ENCODE measurements at regions not wholly inside any gene's neighbourhood (a gene's known extent, or its start where the extent isn't known, plus 50 kb on each side); places are given as distances from the start of the nearest gene placed in this dataset.

DNA sequence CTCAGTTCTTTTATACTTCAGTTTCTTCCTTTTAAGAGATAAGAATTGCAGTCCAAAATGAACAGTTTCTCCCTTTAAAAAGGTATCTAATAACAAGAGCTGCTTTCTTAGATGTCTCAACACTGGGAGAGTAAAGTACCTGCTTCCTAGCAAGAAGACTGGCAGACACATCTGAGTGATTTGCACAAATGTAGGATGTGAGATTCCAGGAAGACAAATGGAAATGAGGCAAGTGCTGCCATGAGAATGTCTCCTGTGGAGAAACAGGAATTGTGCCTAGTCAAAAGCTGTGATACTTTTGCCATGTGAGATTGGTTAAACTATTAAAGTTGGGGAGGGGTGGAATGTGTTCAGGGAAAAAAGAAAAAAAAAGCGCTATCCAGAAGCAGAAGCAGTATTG lies 159.1 kb downstream of the HTR1A start:
- CTCF ChIA-PET, result no interaction called here

More for the DNA sequence above, 159.1 kb downstream of the HTR1A start:
- intact Hi-C loops (cut with micrococcal nuclease), result no loop called here
- no peak overlapping the region for H3K9ac ChIP-seq (ENCODE audit: low read depth, low read length)
- no peak for ATAC-seq (ENCODE audit: low read depth)
- H3K4me1 ChIP-seq (ENCODE audit: control insufficient read depth, insufficient read depth, low read length), result no peaks in the 10 kb centered on the region
- no peak overlapping the region for H2BK20ac ChIP-seq (ENCODE audit: low read depth, low read length)
- H2BK120ac ChIP-seq (ENCODE audit: low read depth, low read length), result no peak overlapping the region
- H3K9me1 ChIP-seq (ENCODE audit: insufficient read depth, low read length), result no peaks in the 10 kb centered on the region
- dilution Hi-C loops (cut with HindIII; ENCODE audit: low sequenced_read_pairs, unreplicated experiment), result no loop called here
- WGBS, 2 experiments (ENCODE audit: extremely low coverage in 2 of 2, insufficient read length in 1 of 2), result no CpG with 5 or more reads among the region's 1 CpG
- H4K20me1 ChIP-seq (ENCODE audit: insufficient read depth, low read length), result no peaks in the 10 kb centered on the region
- TF ChIP-seq RCOR1 (IDR thresholded peaks at IDR 0.05; ENCODE audit: insufficient replicate concordance, low read length) (no peak), MXI1 (IDR thresholded peaks at IDR 0.05; ENCODE audit: borderline replicate concordance, low read depth, low read length) (no peak)
- peaks cover 2% of the 10 kb centered on the region; the same call in 1 of the 2 replicates for H3K9me3 ChIP-seq (ENCODE audit: control insufficient read depth, insufficient read depth, low read length)
- no peak overlapping the region for H3K4ac ChIP-seq (ENCODE audit: low read depth, low read length)
- H4K8ac ChIP-seq (ENCODE audit: low read depth in 2 of 2, low read length in 2 of 2), result no peak overlapping the region
- H2BK15ac ChIP-seq (ENCODE audit: low read depth, low read length), result no peak overlapping the region
- BruUV-seq (replicated peaks), result no TSS peak
- H4K91ac ChIP-seq (ENCODE audit: insufficient read depth, low read depth, low read length), result no peak overlapping the region
- H3K27me3 ChIP-seq (ENCODE audit: control insufficient read depth, insufficient read depth, low read length), result no peaks in the 10 kb centered on the region
- no peak overlapping the region for H2AK9ac ChIP-seq (replicated peaks; ENCODE audit: low read depth, low read length, poor library complexity)
- no peak overlapping the region for H2AFZ ChIP-seq (replicated peaks; ENCODE audit: low read length, poor library complexity)
- POLR2A ChIA-PET (ENCODE audit: unreplicated experiment), result no interaction called here
- H3K14ac ChIP-seq (replicated peaks; ENCODE audit: low read depth, low read length), result no peak overlapping the region
- H4K5ac ChIP-seq (ENCODE audit: low read depth, low read length), result no peak overlapping the region
- DNase-seq, result no peak
- H3K36me3 ChIP-seq (ENCODE audit: control insufficient read depth, insufficient read depth, low read length), result no peaks in the 10 kb centered on the region
- H2AK5ac ChIP-seq (ENCODE audit: low read depth, low read length), result no peak overlapping the region
- H3K4me2 ChIP-seq (ENCODE audit: low read depth, low read length), result no peak overlapping the region
- H3K79me1 ChIP-seq (ENCODE audit: low read depth in 1 of 2, low read length in 2 of 2), result no peaks in the 10 kb centered on the region
- H3K18ac ChIP-seq (ENCODE audit: low read depth, low read length), result no peak overlapping the region
- H3K27ac ChIP-seq (ENCODE audit: insufficient read depth, low read length), result no peak overlapping the region
- H2BK5ac ChIP-seq (ENCODE audit: low read depth, low read length, poor library complexity, severe bottlenecking), result no peak overlapping the region
- in situ Hi-C loops (cut with MboI; ENCODE audit: low sequenced_read_pairs), result no loop called here
- H3K56ac ChIP-seq (ENCODE audit: extremely low read depth, insufficient read depth, low read length), result no peak overlapping the region
- no peak overlapping the region for H3K23ac ChIP-seq (ENCODE audit: low read depth, low read length)
- H3K4me3 ChIP-seq (ENCODE audit: insufficient read depth, low read depth, low read length), result no peak overlapping the region

All from IMR-90 (cell line).